ENCODE measurements at regions not wholly inside any gene's neighbourhood (a gene's known extent, or its start where the extent isn't known, plus 50 kb on each side); places are given as distances from the start of the nearest gene placed in this dataset.

DNA sequence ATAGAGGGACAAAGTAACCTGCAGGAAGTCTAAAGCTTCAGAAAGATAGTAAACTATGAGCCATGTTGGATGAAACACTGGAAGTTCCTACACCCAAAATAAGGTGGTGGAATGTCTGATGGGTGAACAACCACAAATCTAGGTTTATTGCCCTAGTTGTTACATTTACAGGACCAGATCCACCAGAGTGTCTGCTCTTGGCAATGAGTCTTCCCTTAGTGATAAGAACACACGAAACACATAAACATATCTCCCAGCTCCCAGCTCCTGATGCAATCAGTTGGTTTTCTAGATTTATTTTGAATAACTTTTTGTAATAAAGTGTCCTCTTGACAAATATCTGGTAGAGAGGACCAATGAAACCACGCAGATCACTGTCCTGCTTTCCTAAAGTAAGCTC, 329.7 kb upstream of the WWC1 start:
- DNase-seq, result no peak

DNA sequence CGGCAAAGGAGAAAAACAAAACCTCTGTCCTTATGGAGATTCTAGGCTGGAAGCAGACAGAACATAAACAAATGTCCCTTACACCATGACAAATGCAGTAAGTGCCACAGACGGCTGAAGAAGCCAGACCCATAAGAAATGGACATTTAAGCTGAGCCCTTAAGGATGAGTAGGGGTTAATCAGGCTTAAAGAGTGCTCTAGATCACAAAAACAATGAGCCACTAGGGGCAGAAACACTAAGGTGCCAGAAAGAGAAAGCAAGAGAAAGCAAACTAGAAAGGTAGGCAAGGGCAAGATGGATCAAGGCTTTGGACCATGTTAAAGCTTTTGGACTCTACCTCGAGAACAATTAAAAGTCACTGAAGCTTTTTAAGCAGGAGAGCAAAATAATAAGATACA, 326.9 kb upstream of the WWC1 start:
- DNase-seq, result no peak

DNA sequence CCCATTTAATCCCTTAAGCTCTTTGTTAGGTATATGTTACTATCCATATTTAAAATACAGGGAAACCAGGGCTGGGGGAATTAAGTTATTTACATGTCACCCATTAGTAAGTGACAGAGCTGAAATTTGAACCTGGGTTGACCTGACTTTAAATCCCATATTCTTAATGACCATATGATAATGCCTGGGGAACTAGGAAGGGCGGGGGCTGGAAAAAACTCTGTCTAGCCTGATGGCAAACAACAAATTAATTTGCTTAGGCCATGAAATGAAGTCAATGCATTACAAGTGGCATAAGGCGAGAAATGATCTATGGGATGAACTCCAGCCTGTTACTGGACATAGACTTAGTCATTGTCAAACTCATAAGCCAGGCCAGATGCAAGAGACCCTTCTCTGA, 325.7 kb upstream of the WWC1 start:
- DNase-seq, result no peak

DNA sequence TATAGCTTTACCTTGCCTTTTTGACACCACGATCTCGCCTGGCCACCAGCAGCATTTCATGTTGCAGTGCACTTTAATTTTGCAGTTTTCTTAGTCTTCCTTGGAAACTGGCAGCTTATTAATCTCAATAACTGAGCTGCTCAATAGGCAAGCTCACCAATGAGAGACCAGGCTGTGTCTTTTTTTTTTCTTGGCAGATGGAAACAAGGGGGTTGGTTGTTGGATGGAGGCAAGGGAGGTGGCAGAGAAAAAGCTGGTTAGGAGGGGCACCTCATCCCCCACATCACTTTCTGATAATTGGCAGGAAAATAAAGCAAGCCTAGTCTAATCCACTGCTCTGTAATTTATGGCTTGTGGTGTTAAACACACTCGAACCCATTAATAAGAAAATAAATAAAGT, 324.5 kb upstream of the WWC1 start:
- no peak for DNase-seq

DNA sequence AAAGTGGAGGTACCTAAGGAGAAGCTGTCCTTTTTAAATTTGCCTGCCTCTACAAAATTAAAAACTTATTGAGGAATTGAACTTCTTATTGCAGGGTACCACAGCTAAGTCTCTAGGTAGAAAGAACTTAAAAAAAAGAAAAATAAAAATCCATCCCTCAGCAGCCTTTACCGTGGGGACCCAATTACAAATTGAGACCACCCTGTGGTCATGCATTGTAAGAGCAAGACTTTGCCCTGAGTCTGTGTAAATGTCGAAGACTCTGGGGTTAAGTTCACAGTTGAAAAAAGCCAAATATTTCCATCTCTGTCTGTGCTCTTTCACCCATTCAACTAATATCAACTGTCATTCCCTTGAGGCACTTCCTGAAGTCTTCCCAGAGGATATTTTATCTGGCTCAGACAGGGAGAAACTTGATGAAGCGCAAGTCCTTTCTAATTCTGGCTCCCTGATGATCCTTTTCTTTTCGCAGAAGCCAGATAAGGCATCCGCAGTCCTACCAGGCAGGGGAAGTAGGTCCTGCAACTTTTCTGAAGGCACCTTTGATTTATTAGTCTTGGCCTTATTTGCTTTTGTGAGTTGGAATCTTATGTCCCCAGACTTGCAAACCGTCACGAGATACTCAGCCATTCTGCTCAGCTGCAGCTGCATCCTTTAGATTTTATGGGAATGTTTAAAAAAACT, 323.8 kb upstream of the WWC1 start:
- no peak for DNase-seq

DNA sequence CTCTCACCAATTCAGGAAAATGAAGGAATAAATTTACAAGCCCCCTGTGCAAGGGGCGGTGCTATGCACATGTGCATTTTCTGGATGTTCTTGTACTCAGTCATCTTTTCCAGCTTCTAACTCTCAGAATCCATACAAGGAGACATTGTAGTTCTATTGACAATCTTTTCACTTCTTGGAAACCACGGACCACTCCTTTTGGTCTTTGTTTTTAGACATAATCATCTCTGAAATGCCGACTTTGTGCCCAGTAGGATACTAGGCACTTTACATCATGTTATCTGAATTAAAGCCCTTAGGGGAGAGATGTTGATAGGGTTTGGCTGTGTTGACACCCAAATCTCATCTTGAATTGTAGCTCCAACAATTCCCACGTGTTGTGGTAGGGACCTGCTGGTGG, 322.6 kb upstream of the WWC1 start:
- DNase-seq, result no peak

DNA sequence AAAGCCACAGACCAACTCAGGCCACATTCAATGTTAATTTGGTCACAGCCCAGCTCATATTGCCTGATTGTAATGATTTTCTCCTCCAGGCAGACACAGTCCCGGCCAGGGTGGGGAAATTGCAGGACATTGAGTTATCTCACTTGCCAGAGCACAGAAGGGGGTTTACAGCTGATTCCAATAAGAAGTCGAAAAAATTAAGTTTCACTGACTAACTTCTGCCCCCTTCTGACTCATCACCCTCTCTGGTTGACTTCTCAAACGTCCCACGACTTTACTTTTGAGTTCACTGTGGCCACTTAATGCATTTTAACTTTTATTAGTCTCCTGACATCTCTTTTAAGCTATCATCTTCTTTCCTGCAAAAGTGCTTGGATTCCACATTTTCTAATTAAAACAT, 321.4 kb upstream of the WWC1 start:
- no peak for DNase-seq

DNA sequence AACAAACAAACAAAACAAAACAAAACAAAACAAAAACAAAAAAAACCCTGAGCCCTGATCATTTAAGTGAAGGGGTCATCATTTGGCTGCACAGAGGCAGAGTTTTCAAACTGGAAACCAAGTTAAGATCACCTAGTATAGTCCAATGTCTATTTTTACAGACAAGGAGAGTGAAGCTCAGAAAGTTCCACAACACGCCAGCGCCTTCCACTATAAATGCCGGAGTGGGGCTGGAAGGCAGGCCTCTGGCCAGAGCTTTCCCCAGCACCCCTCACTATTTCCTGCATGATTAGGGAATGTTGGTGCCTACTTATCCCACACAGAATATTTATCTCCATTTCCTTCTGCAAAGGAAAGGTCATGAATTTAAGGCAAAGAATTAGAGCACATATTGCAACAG, 319.7 kb upstream of the WWC1 start:
- DNase-seq, result no peak

DNA sequence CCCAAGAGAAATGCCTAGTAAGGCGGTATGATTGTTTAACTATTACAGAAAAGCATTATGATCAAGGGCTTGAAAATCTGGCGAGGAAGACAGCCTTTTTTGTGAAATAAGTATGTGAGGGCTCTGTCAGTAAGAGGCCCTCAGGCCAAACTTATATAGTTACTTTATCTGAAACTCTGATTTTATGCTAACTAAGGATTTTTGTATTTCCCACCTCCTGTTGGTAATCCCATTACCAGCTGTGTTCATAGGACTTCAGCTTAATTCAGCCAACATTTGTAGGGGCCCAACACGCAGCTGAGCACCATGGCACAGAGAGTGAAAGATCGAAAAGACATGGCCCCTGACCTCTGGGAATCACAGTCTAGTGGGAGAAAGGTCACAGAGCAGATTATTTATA, 318.3 kb upstream of the WWC1 start:
- no peak for DNase-seq

DNA sequence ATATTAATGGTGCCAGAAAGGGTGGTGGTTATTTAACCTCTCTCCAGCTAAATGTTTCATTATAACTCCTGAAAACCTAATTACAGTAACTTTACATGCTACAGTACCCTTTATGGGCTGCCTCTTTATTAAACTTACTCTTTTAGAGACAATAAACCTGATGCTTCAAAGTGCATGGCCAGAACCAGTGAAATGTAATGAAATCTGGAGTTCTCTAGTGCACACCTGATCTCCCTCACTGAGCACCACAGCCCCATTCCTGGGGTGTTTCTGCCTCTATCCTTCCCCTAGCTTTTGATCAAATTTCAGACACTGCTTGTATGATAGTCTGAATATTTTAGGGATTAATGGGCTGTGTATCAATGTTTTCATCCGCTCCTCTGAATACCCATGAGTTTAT, 306.5 kb upstream of the WWC1 start:
- no peak for DNase-seq

DNA sequence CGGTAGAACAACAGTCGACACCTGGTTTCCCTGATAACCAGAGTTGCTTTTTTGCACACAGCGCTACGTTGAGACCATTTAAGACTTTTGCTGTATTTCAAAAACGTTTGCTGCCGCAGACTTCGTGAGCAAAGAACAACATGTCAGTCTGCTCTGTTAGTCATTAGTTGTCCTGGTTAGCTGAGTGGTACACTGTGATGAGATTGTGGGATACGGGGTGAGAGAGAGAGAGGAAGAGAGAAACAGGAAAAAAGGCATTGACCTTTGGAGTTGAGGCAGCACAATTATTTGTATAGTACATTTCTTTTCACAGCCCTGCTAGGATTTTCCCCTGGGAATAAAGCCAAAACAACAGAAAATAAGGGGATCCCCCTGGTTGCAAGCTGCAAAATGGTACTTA, 306.1 kb upstream of the WWC1 start:
- DNase-seq, result no peak

DNA sequence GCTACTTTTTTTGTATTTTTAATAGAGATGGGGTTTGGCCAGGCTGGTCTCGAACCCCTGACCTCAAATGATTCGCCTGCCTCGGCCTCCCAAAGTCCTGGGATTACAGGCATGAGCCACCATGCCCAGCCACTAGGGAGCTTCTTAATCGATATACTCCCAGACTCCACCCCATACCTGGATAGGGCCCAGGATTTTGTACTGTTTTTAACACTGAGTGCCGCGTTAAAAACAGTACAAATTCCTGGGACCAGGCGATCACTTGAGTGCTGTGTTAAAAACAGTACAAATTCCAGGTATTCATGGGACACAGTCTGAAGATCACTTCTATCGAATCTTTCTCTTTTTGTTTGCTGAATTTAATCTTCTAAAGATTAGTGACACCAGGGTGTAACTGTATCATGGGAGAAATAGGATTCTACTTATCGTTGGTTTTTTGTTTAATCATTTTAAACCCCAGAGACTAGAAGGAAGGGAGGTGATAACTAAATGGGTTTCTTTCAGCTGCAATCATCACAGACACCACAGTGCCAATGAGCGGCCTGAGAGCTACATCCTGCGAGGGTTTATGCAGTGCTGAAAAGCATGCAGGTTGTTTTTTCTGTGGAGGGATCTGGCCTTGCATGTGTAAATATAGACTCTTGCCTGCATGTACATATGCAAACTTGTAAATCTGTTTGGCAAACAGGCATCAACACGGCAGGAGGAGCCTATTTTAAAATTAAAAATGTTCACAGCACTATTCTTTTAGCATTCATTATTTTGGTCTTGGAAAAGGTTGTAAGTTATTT, 303.8 kb upstream of the WWC1 start:
- DNase-seq, result no peak

DNA sequence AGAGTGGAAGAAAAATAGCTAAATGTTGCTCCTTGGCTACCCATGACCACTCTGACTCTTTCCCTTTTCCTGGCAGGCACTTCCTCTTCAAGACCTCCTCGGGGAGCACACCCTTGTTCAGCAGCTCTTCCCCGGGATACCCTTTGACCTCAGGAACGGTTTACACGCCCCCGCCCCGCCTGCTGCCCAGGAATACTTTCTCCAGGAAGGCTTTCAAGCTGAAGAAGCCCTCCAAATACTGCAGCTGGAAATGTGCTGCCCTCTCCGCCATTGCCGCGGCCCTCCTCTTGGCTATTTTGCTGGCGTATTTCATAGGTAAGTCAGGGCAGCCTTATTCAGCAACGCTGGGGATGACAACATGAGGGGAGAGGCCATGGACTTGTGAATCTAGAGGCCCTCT, 298.6 kb upstream of the WWC1 start:
- no peak for DNase-seq

DNA sequence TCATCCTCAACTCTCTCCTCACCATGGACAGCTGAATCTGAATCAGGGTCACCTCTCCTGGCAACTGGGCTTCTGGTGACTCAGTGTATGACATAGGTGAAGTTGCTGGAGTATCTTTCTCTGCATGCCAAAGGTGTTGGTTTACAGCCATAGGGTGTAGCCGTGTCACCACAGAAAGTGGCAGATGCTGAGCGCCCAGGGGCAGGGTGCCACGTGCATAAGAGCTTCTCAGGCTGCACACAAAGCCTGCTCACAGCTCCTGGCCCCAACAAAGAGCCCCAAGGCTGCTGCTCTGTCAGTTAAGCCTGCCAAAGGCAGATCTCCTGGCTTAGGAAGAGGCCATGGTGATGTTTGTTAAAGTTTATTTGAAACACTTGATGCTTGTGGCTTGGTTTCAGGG, 297.7 kb upstream of the WWC1 start:
- DNase-seq, result no peak

DNA sequence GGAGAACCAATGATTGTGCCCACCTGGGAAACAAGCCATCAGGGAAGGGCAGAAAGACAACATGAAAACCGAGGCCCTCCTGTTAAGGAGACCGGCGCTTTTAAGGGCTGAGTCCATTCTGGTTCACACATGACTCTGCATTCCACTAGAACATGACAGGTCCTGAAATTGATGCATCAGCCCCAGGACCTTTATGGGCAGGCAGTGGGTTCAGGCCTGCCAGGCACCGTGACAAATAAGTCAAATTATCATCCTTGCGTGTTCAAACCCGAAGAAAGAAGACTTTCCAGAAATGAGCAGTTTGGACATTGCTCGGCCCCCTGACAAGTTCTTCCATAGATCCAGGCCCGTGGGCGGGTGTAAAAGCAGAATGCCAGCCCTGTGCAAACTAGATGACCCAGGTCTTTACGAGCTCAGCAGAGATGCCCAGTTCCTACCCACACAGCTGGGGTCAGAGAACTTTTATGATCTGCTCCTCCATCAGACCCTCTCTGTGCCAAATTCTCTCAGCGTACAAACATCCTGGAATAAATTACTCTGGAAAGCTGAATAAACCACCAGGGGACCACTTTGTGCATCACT, 295.5 kb upstream of the WWC1 start:
- DNase-seq, result no peak

DNA sequence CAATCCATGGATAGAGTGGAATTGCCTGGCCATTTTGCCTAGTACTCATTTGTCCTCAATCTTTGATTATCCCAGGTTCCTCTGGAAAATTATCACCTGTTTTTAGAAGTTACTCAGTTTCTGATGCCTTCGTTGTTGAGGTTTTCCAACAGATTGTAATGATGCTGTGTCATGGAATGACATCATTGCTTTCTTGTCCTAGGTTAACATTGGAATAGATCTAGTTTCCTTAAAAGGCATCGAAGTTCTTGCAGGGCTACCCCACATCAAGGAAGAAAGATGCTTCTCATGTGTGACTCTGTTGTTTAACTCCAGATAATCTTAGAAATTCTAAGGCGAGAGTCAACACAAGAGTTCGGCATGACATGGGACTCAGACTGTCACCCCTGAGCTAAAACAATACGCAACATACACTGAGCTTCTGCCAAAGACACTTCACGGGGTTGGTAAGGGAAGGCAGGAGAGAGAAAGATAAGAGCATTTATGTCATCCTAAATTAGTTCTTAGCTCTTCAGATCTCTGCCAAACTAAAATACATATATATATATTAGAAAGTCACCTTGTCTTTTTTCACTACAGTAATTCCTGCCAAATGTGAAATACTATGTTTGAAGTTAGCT, 293.2 kb upstream of the WWC1 start:
- DNase-seq, result no peak

DNA sequence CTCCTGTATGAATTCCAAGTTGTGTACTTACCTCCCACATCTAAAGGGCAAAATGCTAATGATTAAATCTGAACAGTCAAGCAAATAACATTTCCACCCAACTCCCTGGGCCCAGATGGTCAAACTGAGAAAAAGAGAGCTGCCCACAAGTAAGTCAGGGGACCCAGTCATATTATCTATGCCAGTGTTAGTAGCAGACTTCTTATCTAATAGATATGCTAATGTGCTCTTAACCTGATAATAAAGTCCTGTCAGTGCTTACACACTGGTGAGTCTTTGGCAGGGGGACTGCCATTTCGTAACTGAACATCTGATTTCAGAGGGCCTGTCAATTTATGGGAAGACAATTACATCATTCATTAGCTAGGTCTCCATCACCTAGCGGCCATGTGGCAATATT, 292.3 kb upstream of the WWC1 start:
- DNase-seq, result no peak

DNA sequence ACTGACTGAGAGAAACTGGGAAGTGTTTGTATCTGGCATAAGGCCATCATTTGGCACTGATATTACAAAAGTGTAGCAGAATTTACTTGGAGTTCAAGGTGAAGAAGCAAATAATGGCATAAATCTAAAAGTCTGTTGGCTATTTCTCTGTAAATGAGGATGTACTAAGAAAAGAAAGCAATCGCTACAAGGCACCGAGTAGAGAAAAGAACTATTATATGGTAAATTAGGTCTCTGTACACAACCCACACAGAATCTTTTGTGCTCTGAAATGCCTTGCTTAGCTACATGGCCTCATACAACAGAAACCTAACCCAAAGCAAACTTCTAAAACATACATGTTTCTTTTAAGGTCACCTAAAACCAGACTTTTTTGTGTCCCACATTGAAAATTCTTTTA, 290.1 kb upstream of the WWC1 start:
- no peak for DNase-seq

DNA sequence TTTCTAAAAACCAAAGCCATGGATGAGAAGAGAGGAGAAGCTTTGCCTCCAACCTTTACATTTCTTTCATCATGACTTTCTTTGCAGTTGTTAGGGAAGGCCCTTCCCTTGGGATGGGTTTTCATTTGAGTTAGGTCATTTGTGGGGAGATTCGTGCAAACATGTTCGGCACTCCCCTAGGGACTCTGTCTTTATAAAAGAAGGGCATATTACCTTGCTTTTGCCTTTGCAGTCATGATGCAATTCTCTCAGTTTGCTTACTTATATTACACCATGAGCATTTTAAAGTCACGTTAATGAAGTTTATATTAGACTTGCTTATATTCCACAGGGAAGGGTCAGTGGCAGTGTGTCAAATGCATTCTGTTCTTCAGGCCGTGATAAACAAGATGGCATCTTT, 289.3 kb upstream of the WWC1 start:
- DNase-seq, result no peak

DNA sequence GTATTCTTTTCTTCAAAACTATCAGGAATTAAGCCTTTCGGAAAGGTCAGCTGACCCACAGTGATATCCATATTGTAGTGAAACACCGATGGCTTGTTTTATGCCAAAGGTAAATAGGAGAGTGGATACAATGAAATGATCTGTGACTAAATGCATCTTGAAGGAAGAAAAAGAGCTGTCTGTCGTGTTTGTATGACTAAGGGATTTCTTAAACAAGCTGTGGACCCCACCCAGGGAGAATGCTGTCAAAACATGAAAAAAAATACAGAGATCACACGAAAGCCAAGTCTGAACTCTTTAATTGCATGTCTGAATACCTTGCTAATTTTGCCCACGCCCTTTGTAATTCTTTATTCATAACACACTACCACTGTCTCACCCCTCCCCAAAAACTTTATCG, 286.4 kb upstream of the WWC1 start:
- DNase-seq, result no peak

DNA sequence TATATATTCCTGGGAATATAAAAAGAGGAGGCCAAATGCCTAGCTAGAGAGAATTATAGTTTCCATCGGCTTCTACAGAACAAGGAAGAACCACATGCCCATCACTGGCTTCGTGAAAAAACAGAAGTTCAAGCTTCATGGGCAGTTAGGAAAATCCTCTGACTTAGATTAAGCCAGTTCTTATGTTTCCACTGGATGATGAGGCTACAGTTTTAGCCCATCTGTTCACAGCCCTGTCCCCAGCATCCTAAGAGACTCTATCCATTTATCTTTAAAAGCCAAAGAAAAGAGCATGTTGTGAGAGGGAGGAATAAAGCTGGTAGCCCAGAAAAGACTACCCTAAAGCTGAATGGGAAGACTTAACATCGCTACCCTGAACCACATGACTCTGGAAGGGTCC, 285.5 kb upstream of the WWC1 start:
- DNase-seq, result no peak

DNA sequence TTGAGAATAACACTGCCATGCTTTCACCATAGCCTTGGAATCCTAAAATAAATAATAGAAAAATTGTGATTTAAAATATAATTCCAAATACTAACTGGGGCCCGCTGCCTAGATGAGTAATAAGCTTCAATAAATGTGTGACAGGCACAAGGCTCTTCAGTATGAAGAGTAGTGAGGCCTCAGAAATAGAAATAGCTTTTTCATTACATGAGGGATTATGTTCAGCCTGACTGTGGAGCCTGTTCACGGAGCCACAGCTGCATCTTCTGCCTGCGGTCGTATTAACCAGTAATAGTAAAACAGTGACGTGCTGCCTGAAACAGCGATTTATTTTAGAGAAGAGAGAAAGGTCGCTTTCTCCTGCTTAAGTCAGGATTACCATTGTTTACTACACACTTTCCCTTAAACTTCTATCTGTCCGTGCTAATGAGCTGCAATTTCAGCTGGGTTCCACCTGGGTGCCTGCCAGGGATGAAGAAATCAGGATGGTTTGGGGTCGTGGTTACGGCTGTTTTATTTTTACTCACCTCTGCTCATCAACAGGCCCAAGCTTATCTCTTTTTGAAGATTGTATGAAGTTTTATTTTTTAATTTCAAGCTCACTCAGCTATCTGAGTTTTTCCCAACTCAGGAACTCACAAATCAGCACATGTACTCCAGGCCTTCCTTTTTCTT, 284.9 kb upstream of the WWC1 start:
- DNase-seq, result no peak

DNA sequence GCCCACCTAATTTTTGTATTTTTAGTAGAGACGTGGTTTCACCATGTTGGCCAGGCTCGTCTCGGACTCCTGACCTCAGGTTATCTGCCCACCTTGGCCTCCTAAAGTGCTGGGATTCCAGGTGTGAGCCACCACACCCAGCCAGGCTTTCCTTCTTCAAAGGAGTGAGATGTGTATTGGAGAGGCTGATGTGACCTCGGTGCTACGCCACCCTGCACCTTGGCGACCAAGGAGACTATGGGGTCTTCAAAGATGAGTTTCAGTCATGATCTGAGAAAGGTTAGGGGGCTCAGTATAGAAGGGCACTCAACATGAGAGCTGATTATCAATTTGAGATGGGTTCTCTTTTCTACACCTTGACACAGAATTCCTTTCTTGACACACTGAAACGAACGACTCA, 284.2 kb upstream of the WWC1 start:
- DNase-seq, result no peak

DNA sequence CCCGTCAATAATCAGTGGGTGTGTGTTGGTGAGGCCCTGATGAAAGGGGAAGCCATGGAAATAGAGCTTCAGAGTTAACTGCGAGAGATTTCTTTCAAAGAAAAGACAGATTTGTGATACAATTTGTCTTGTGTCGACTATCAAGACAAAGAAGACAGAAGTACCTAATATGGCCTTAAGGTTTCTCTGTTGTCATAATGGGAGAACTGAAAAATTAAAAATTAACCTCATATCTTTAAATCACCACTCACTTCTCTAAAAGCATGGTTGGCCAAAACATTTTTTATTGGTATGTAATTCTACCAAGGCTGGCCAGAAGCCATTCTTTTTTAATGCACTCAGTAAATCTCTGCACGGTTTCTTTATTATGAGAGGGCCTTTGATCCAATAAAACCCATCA, 282.9 kb upstream of the WWC1 start:
- DNase-seq, result no peak

All from 8988T (cell line).